SW 1271 (cell line): ENCODE measurements at regions not wholly inside any gene's neighbourhood (a gene's known extent, or its start where the extent isn't known, plus 50 kb on each side); places are given as distances from the start of the nearest gene placed in this dataset.
"Not testable (repeated sequence)": the region's sequence is repeated elsewhere in the genome, so short reads cannot be mapped to it uniquely, and the experiment has no call there.

Source experiments
- DNase-seq, 2 experiments: peaks; one replicate each; lab custom pipeline; 2025; lab: John Stamatoyannopoulos, UW

- DNase-seq = no peak
These were observed 84.7 kb downstream of the SCN11A start for GRCh38 chr3:38966811-38967692.

- no peak for DNase-seq
These were observed 87.1 kb downstream of the SCN11A start for GRCh38 chr3:38964646-38965045.

GRCh38 chr3:38964204-38964603, 87.5 kb downstream of the SCN11A start:
- DNase-seq = no peak

GRCh38 chr3:38960953-38961622, 90.7 kb downstream of the SCN11A start:
- peak in 1 of 2 experiments; percentile 52 for DNase-seq

GRCh38 chr3:38960042-38960622, 91.6 kb downstream of the SCN11A start:
- no peak for DNase-seq

- DNase-seq = no peak
These were observed 93.6 kb downstream of the SCN11A start for GRCh38 chr3:38958026-38958720.

- no peak for DNase-seq
These were observed 94.4 kb downstream of the SCN11A start for GRCh38 chr3:38957296-38957695.

GRCh38 chr3:38952721-38953120, 99.0 kb downstream of the SCN11A start:
- no peak for DNase-seq

GRCh38 chr3:38951167-38951566, 100.6 kb downstream of the SCN11A start:
- DNase-seq = not testable (repeated sequence)

GRCh38 chr3:38950581-38950980, 101.2 kb downstream of the SCN11A start:
- DNase-seq = no peak

GRCh38 chr3:38949994-38950393, 101.8 kb downstream of the SCN11A start:
- no peak for DNase-seq

- DNase-seq = no peak
These were observed 111.3 kb downstream of the SCN11A start for GRCh38 chr3:38940394-38940793.

GRCh38 chr3:38925351-38925750, 109.3 kb upstream of the SCN10A start:
- DNase-seq = no peak

GRCh38 chr3:38916706-38917105, 100.7 kb upstream of the SCN10A start:
- no peak for DNase-seq

GRCh38 chr3:38907426-38907825, 91.4 kb upstream of the SCN10A start:
- no peak for DNase-seq

GRCh38 chr3:38890426-38890825, 74.4 kb upstream of the SCN10A start:
- DNase-seq = no peak

GRCh38 chr3:38878646-38879045, 62.6 kb upstream of the SCN10A start:
- no peak for DNase-seq
